Activated naive CD8-positive, alpha-beta T cell treated with anti-CD3 and anti-CD28 coated beads, Interleukin-2, amount 10 ng/mL, durations not matched to agents 7 days and 5 days (primary cell): ENCODE measurements at regions not wholly inside any gene's neighbourhood (a gene's known extent, or its start where the extent isn't known, plus 50 kb on each side); places are given as distances from the start of the nearest gene placed in this dataset.

Experiments used
- ATAC-seq: fragments of 150-1000 bp; cut with Tn5 transposase; one replicate; pipeline ENCODE4 v1.10.0; 2021; ENCODE audit warnings: low read depth, moderate library complexity
- POLR2A ChIA-PET: fragments of 350-600 bp; sonication (Branson Sonifier 250); formaldehyde crosslinking; loops from one replicate; lab custom pipeline; 2021; ENCODE audit warnings: antibody characterized with exemption; lab: Charles Lee
- DNase-seq: peaks from one replicate; pipeline ENCODE4 v3.0.0; 2021
- H3K27ac Mint-ChIP-seq: one replicate; pipeline ENCODE4 v1.8.0; 2022; ENCODE audit warnings: mild to moderate bottlenecking, mixed read lengths
- H3K27me3 Mint-ChIP-seq: one replicate; pipeline ENCODE4 v1.8.0; 2022; ENCODE audit warnings: mild to moderate bottlenecking, moderate library complexity, mixed read lengths
- H3K36me3 Mint-ChIP-seq: one replicate; pipeline ENCODE4 v1.8.0; 2021; ENCODE audit warnings: mild to moderate bottlenecking, mixed read lengths
- H3K4me1 Mint-ChIP-seq: one replicate; pipeline ENCODE4 v1.8.0; 2021; ENCODE audit warnings: mixed read lengths
- H3K4me3 Mint-ChIP-seq: one replicate; pipeline ENCODE4 v1.8.0; 2022; ENCODE audit warnings: mild to moderate bottlenecking, moderate library complexity, mixed read lengths
- H3K9me3 Mint-ChIP-seq: one replicate; pipeline ENCODE4 v1.8.0; 2021; ENCODE audit warnings: mixed read lengths

DNA sequence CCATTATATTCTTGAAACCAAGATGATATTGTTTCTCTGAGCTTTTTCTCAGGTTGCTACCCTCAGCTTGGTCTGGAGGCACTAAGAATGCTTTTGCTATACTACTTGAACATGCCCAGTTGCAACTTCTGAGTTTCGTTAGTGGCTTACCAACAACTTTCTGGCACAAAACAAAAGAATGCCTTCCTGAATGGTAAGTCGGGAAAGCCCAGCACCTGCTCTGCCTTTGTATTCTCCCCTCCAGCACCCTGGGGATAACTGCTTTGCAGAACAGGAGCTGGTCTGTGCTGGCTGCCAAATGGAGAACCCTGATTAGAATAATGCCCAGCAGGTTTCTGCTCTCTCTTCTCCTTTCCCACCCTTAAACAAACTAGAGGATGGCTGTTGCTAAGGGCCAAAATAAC, 149.3 kb downstream of the TGFB2 start:
- Mint-ChIP-seq H3K36me3 (no peaks in the 10 kb centered on the region), H3K27me3 (peaks cover 7% of the 10 kb centered on the region), H3K9me3 (no peaks in the 10 kb centered on the region), H3K27ac (no peak overlapping the region), H3K4me1 (no peaks in the 10 kb centered on the region), H3K4me3 (no peak overlapping the region)
- DNase-seq (no peak), ATAC-seq (no peak)
- POLR2A ChIA-PET, result no interaction called here

- POLR2A ChIA-PET, result no interaction called here
- peaks cover 8% of the 10 kb centered on the region for H3K27me3 Mint-ChIP-seq
- no peaks in the 10 kb centered on the region for H3K4me1 Mint-ChIP-seq
- H3K36me3 Mint-ChIP-seq, result no peaks in the 10 kb centered on the region
- DNase-seq (no peak), ATAC-seq (no peak)
- no peaks in the 10 kb centered on the region for H3K9me3 Mint-ChIP-seq
- H3K4me3 Mint-ChIP-seq, result no peak overlapping the region
- H3K27ac Mint-ChIP-seq, result no peak overlapping the region
Measured at GRCh38 chr1:218495931-218496330, 150.8 kb downstream of the TGFB2 start.

- Mint-ChIP-seq H3K9me3 (no peaks in the 10 kb centered on the region), H3K27me3 (peaks cover 10% of the 10 kb centered on the region), H3K36me3 (no peaks in the 10 kb centered on the region), H3K4me3 (no peak overlapping the region), H3K4me1 (no peaks in the 10 kb centered on the region), H3K27ac (no peak overlapping the region)
- ATAC-seq (no peak), DNase-seq (no peak)
- POLR2A ChIA-PET, result no interaction called here
Measured at GRCh38 chr1:218496561-218496960, 151.4 kb downstream of the TGFB2 start.

DNA sequence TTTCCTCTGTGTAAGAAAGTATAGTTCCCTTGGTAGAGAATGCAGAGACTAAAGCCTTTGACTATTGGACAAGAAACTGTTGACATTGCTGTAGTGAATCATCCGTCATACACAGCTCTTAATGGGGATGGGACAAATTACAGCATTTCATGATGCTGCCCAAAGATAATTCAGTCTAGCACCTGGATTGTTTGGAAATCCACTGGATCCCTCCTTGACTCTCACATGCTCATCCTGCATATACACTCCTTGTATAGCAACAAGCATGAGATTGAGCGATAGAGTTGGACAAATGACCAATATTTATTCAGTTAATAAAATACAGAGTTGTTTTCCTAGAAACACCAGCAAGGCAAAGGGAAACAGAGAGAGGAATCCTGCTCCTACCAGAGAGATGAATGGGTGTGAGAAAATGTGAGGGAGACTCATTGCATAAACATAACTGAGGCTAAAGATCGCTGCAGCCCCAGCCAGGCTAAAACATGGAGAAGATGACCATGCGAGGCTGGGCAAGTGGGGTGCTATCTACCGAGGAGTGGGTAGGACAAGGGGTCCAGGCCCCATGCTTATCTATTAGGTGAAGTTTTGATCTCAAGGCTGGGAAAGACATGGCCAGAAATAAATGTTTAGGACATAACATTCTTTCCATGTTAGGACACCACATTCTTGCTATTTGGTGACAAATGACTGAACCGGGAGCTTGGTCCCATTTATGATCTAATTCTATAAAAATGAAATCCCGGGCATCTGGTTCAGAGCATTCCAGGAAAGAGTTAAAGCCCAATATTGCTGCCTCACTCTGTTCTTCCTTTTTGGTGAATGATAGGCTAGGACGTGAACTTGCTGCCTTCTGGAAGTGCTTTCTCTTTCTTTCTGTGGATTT, 153.2 kb downstream of the TGFB2 start:
- no peaks in the 10 kb centered on the region for H3K36me3 Mint-ChIP-seq
- H3K27me3 Mint-ChIP-seq, result peaks cover 9% of the 10 kb centered on the region
- H3K4me1 Mint-ChIP-seq, result no peaks in the 10 kb centered on the region
- ATAC-seq, result no peak
- no peak for DNase-seq
- no peaks in the 10 kb centered on the region for H3K9me3 Mint-ChIP-seq
- H3K4me3 Mint-ChIP-seq, result no peak overlapping the region
- POLR2A ChIA-PET, result no interaction called here
- no peak overlapping the region for H3K27ac Mint-ChIP-seq

DNA sequence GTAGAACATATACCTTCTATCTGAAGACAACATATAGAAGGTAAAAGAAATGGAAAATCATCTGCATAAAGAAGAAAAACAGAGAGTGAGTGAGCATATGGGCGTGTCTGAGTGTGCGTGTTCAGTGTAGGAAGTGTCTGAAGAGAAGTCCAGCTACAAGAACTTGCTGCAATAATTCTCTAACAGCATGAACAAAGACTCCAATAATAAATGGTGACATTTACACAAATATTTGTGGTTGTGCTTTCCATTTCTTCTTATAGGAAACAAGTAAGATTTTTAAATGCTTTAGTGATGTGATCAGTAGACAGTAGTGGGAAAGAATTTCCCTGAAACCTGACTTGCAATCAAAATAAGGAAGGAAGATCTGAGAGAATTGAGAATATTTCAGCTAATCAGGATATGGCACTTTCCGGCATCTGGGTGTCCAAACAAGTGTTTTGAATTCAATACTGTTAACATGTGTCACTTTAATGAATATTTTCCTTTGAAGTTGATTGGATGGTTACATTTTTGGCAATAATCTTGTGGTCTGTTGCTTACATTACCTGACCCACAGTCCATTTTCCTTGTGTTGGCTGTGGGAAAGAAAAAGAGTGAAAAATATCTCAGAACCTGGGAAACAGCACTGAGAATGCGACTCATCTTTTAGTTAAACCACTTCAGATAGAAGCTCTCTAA, 154.0 kb downstream of the TGFB2 start:
- Mint-ChIP-seq H3K4me1 (no peaks in the 10 kb centered on the region), H3K36me3 (no peaks in the 10 kb centered on the region), H3K4me3 (no peak overlapping the region), H3K9me3 (no peaks in the 10 kb centered on the region), H3K27me3 (peaks cover 9% of the 10 kb centered on the region), H3K27ac (no peak overlapping the region)
- no peak for ATAC-seq
- POLR2A ChIA-PET, result no interaction called here
- no peak for DNase-seq

DNA sequence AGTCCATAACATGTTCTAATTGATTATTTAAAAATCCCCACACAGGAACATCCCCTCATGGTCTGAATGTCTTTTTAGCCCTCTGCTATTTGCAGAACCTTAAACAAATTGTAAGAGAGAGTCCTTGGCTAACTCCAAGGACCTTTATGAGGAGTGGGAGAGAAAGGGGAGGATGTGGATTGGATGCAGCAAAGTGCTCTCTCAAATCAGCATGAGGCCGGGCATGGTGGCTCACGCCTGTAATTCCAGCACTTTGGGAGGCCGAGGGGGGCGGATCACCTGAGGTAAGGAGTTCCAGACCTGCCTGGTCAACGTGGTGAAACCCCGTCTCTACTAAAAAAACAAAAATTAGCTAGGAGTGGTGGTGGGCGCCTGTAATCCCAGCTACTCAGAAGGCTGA, 154.8 kb downstream of the TGFB2 start:
- POLR2A ChIA-PET, result no interaction called here
- Mint-ChIP-seq H3K36me3 (no peaks in the 10 kb centered on the region), H3K4me3 (no peak overlapping the region), H3K4me1 (no peaks in the 10 kb centered on the region), H3K9me3 (no peaks in the 10 kb centered on the region), H3K27ac (no peak overlapping the region), H3K27me3 (peaks cover 9% of the 10 kb centered on the region)
- DNase-seq (no peak), ATAC-seq (no peak)

GRCh38 chr1:218501161-218501560, 156.0 kb downstream of the TGFB2 start:
- no peaks in the 10 kb centered on the region for H3K9me3 Mint-ChIP-seq
- ATAC-seq (no peak), DNase-seq (no peak)
- H3K27me3 Mint-ChIP-seq, result peaks cover 9% of the 10 kb centered on the region
- POLR2A ChIA-PET, result no interaction called here
- H3K4me3 Mint-ChIP-seq, result no peak overlapping the region
- H3K36me3 Mint-ChIP-seq, result no peaks in the 10 kb centered on the region
- H3K4me1 Mint-ChIP-seq, result no peaks in the 10 kb centered on the region
- H3K27ac Mint-ChIP-seq, result no peak overlapping the region

- POLR2A ChIA-PET, result no interaction called here
- H3K4me3 Mint-ChIP-seq, result no peak overlapping the region
- DNase-seq (no peak), ATAC-seq (no peak)
- peaks cover 8% of the 10 kb centered on the region for H3K9me3 Mint-ChIP-seq
- peaks cover 1% of the 10 kb centered on the region for H3K36me3 Mint-ChIP-seq
- H3K27ac Mint-ChIP-seq, result no peak overlapping the region
- no peaks in the 10 kb centered on the region for H3K4me1 Mint-ChIP-seq
- peaks cover 6% of the 10 kb centered on the region for H3K27me3 Mint-ChIP-seq
Measured at GRCh38 chr1:218502383-218502782, 157.2 kb downstream of the TGFB2 start.

DNA sequence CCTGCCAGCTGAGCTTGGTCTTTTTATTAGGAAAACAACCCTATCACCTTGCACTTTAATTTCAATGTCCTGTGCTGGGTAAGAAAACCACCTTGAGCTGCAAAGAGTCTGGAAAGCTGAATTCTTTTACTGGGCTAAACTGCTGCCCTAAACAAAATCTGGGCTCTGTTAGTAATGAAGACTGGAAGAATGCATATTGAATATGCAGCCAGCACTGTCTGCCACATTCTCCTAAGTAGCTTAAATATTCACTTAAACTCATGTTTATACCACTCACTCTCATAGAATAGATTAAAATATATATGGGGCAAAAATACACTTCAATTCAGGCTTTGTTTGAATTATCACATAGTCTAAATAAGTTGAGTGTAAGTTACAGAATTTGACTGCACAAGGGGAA, 158.0 kb downstream of the TGFB2 start:
- Mint-ChIP-seq H3K36me3 (peaks cover 1% of the 10 kb centered on the region), H3K27ac (no peak overlapping the region), H3K9me3 (peaks cover 10% of the 10 kb centered on the region), H3K27me3 (peaks cover 6% of the 10 kb centered on the region), H3K4me3 (no peak overlapping the region), H3K4me1 (no peaks in the 10 kb centered on the region)
- ATAC-seq (no peak), DNase-seq (no peak)
- POLR2A ChIA-PET, result no interaction called here

- H3K9me3 Mint-ChIP-seq, result peaks cover 16% of the 10 kb centered on the region
- no peak overlapping the region for H3K27ac Mint-ChIP-seq
- peaks cover 1% of the 10 kb centered on the region for H3K36me3 Mint-ChIP-seq
- ATAC-seq (no peak), DNase-seq (no peak)
- POLR2A ChIA-PET, result no interaction called here
- H3K4me1 Mint-ChIP-seq, result no peaks in the 10 kb centered on the region
- no peak overlapping the region for H3K4me3 Mint-ChIP-seq
- peaks cover 2% of the 10 kb centered on the region for H3K27me3 Mint-ChIP-seq
Measured at GRCh38 chr1:218507355-218508002, 162.3 kb downstream of the TGFB2 start.

DNA sequence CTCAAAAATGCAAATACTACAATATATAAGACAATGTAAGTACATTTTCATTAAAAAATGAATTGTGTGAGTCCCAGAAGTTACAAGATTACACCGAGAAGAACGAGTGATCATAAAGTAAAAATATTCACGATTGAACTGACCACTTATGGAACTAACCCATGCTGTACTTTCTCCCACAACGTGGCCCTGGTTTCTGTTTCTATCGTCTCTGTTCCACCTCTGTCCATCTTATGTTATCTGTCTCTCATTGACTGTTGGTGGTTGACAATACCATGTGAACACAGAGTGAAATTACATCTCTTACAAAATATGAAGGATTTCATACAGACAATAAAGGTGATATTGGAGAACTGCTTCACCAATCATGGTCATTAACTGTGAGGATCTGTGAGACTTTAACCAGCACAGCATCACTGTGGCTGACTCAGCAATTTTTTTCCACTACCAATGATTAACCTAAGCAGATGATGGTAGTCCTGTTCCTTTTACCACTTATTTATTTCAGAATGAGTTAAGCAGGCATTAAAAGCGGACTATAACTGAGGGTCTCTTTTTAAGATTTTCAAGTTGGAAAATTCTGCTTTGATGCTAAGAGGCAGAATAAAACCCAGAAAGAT, 165.1 kb downstream of the TGFB2 start:
- Mint-ChIP-seq H3K27ac (no peak overlapping the region), H3K4me3 (no peak overlapping the region), H3K27me3 (peaks cover 2% of the 10 kb centered on the region), H3K36me3 (peaks cover 1% of the 10 kb centered on the region), H3K4me1 (no peaks in the 10 kb centered on the region), H3K9me3 (peaks cover 16% of the 10 kb centered on the region)
- POLR2A ChIA-PET, result no interaction called here
- DNase-seq (no peak), ATAC-seq (no peak)

DNA sequence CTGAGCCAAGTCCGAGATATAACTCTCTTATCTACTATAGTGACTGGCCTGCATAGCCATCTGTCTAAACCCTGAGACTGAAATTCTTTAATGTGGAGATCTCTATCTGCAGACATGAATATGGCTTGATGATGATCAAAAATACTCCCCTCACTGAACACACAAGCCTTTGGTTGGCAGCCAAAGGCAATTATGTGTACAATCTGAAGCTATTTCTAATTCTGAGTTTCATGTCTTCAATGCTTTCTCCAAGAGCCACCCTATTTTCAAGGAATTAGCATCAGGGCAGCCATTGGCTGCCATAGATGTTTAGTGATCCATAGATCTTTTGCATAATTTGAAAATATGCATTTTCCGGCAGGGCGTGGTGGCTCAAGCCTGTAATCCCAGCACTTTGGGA, 168.2 kb downstream of the TGFB2 start:
- Mint-ChIP-seq H3K27ac (no peak overlapping the region), H3K4me1 (no peaks in the 10 kb centered on the region), H3K36me3 (no peaks in the 10 kb centered on the region), H3K27me3 (peaks cover 8% of the 10 kb centered on the region), H3K4me3 (no peak overlapping the region), H3K9me3 (peaks cover 5% of the 10 kb centered on the region)
- no peak for DNase-seq
- POLR2A ChIA-PET, result no interaction called here
- no peak for ATAC-seq

DNA sequence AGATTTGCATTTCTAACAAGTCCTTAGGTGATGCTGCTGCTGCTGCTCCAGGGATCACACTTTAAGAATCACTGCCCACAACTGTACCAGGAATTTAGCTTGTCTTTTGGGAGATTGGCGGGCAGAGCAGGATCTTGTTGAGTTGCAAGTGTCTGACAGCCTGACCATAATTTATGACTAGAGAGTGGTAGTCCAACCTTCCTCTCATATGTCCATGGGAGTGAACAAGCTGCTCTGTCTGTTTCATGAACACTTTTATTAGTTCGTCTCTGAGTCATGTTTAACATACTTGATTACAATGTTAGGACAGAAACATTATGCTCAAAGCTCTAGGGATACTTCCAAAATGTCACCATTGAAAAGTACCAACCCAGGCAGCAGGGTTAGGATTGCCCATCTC, 169.6 kb downstream of the TGFB2 start:
- H3K27ac Mint-ChIP-seq, result no peak overlapping the region
- DNase-seq (no peak), ATAC-seq (no peak)
- no peak overlapping the region for H3K4me3 Mint-ChIP-seq
- H3K27me3 Mint-ChIP-seq, result peaks cover 13% of the 10 kb centered on the region
- no peaks in the 10 kb centered on the region for H3K36me3 Mint-ChIP-seq
- no peaks in the 10 kb centered on the region for H3K4me1 Mint-ChIP-seq
- POLR2A ChIA-PET, result no interaction called here
- H3K9me3 Mint-ChIP-seq, result peaks cover 2% of the 10 kb centered on the region
